HG03159 (cell line): ENCODE measurements at regions not wholly inside any gene's neighbourhood (a gene's known extent, or its start where the extent isn't known, plus 50 kb on each side); places are given as distances from the start of the nearest gene placed in this dataset.
"Not testable (repeated sequence)": the region's sequence is repeated elsewhere in the genome, so short reads cannot be mapped to it uniquely, and the experiment has no call there.

Experiments
- ATAC-seq: cut with Tn5 transposase; IDR thresholded peaks from one replicate; pipeline ENCODE4 v1.9.1; 2021; ENCODE audit warnings: mild to moderate bottlenecking, moderate library complexity; ENCODE audit not compliant: unreplicated experiment

GRCh38 chr11:127994736-127995135 lies 592.6 kb downstream of the ETS1 start:
- ATAC-seq = no peak

- no peak for ATAC-seq
These were observed 593.6 kb downstream of the ETS1 start for GRCh38 chr11:127993788-127994187.

- no peak for ATAC-seq
These were observed 594.1 kb downstream of the ETS1 start for GRCh38 chr11:127993281-127993680.

- ATAC-seq = no peak
These were observed 601.3 kb downstream of the ETS1 start for GRCh38 chr11:127986073-127986472.

GRCh38 chr11:127972816-127973215 lies 614.5 kb downstream of the ETS1 start:
- ATAC-seq = no peak

- ATAC-seq = no peak
These were observed 615.9 kb downstream of the ETS1 start for GRCh38 chr11:127971448-127971847.

GRCh38 chr11:127966821-127967220 lies 620.5 kb downstream of the ETS1 start:
- ATAC-seq = no peak

- no peak for ATAC-seq
These were observed 621.3 kb downstream of the ETS1 start for GRCh38 chr11:127965939-127966668.

GRCh38 chr11:127962416-127962815 lies 624.9 kb downstream of the ETS1 start:
- ATAC-seq = no peak

- no peak for ATAC-seq
These were observed 637.2 kb downstream of the ETS1 start for GRCh38 chr11:127950162-127950561.

- no peak for ATAC-seq
These were observed 643.6 kb downstream of the ETS1 start for GRCh38 chr11:127943763-127944162.

- ATAC-seq = no peak
These were observed 644.2 kb downstream of the ETS1 start for GRCh38 chr11:127943152-127943551.

- ATAC-seq = not testable (repeated sequence)
These were observed 645.8 kb downstream of the ETS1 start for GRCh38 chr11:127941554-127941953.

GRCh38 chr11:127939000-127939399 lies 648.4 kb downstream of the ETS1 start:
- no peak for ATAC-seq

- ATAC-seq = no peak
These were observed 652.3 kb downstream of the ETS1 start for GRCh38 chr11:127935081-127935480.

GRCh38 chr11:127933961-127934360 lies 653.4 kb downstream of the ETS1 start:
- not testable (repeated sequence) for ATAC-seq

GRCh38 chr11:127931803-127932202 lies 655.6 kb downstream of the ETS1 start:
- ATAC-seq = no peak

- ATAC-seq = no peak
These were observed 660.6 kb downstream of the ETS1 start for GRCh38 chr11:127926721-127927120.

GRCh38 chr11:127925475-127925874 lies 661.9 kb downstream of the ETS1 start:
- no peak for ATAC-seq

GRCh38 chr11:127919206-127920000 lies 668.0 kb downstream of the ETS1 start:
- ATAC-seq = no peak

- ATAC-seq = no peak
These were observed 685.0 kb downstream of the ETS1 start for GRCh38 chr11:127902382-127902781.
